Panc1 (cell line): ENCODE measurements at regions not wholly inside any gene's neighbourhood (a gene's known extent, or its start where the extent isn't known, plus 50 kb on each side); places are given as distances from the start of the nearest gene placed in this dataset.

Source experiments
- ATAC-seq: fragments of 200-7000 bp; cut with Tn5 transposase; 2 replicates; pipeline ENCODE4 v1.9.1; 2020; ENCODE audit warnings: mild to moderate bottlenecking, moderate library complexity
- BruUV-seq: library from RNA; stranded (reverse); fragments of 400-500 nt; replicated peaks from 2 replicates; lab custom pipeline; 2021; lab: Mats Ljungman, UMichigan
- CTCF ChIA-PET: fragments of 300-600 bp; sonication (Branson Sonifier 250); formaldehyde crosslinking; loops from one replicate; lab custom pipeline; 2022; ENCODE audit warnings: antibody characterized with exemption; lab: Charles Lee
- POLR2A ChIA-PET: fragments of 300-600 bp; sonication (Branson Sonifier 250); formaldehyde crosslinking; loops from one replicate; lab custom pipeline; 2022; ENCODE audit warnings: antibody characterized with exemption; lab: Charles Lee
- DNase-seq: peaks from one replicate; pipeline ENCODE4 v3.0.0-alpha.2; 2010; ENCODE audit warnings: low read depth, low spot score
- H3K27ac ChIP-seq: 2 replicates; pipeline ENCODE4 v1.5.1; 2011; ENCODE audit warnings: mild to moderate bottlenecking, low read length, inconsistent platforms
- H3K27me3 ChIP-seq: fragments of 200-500 bp; sonication (Bioruptor generic); 2 replicates; pipeline ENCODE4 v1.6.0; 2014; ENCODE audit warnings: low read length, inconsistent platforms; ENCODE audit not compliant: control insufficient read depth, insufficient read depth
- H3K36me3 ChIP-seq: fragments of 200-500 bp; sonication (Bioruptor generic); 2 replicates; pipeline ENCODE4 v1.5.1; 2014; ENCODE audit warnings: inconsistent platforms, mild to moderate bottlenecking, low read length, moderate library complexity; ENCODE audit not compliant: control insufficient read depth, insufficient read depth
- H3K4me1 ChIP-seq: 2 replicates; pipeline ENCODE4 v1.5.1; 2011; ENCODE audit warnings: inconsistent platforms, mild to moderate bottlenecking, low read length, moderate library complexity; ENCODE audit not compliant: control insufficient read depth, insufficient read depth
- H3K4me3 ChIP-seq, 2 experiments: 2 replicates each; pipeline ENCODE4 v1.5.1; 2011 to 2012; ENCODE audit warnings: low read depth in 2 of 2, low read length in 2 of 2, mild to moderate bottlenecking in 2 of 2, inconsistent platforms in 1 of 2, moderate library complexity in 1 of 2
- H3K9me3 ChIP-seq: fragments of 200-500 bp; sonication (Bioruptor generic); 2 replicates; pipeline ENCODE4 v1.5.1; 2014; ENCODE audit warnings: low read depth, mild to moderate bottlenecking, inconsistent platforms, low read length, moderate library complexity; ENCODE audit not compliant: control insufficient read depth, insufficient read depth
- CTCF ChIP-seq: fragments of 450-650 bp; IDR thresholded peaks from 2 replicates; pipeline ENCODE4 v1.5.1; 2017; ENCODE audit warnings: mild to moderate bottlenecking
- POLR2AphosphoS5 ChIP-seq: IDR thresholded peaks from 2 replicates; pipeline ENCODE4 v1.6.1; 2012; ENCODE audit warnings: mild to moderate bottlenecking, low read depth, low read length, moderate library complexity
- REST ChIP-seq, 2 experiments: IDR thresholded peaks; 2 replicates each; pipeline ENCODE4 v1.6.1; 2011 to 2012; ENCODE audit warnings: low read depth in 2 of 2, control low read depth in 1 of 2, low read length in 1 of 2, mild to moderate bottlenecking in 1 of 2, moderate library complexity in 1 of 2; ENCODE audit not compliant: insufficient read depth in 1 of 2
- SIN3A ChIP-seq: IDR thresholded peaks from 2 replicates; pipeline ENCODE4 v1.6.1; 2012; ENCODE audit warnings: low read depth, mild to moderate bottlenecking, low read length, moderate library complexity, borderline replicate concordance; ENCODE audit not compliant: insufficient read depth
- TCF7L2 ChIP-seq: IDR thresholded peaks from 2 replicates; pipeline ENCODE4 v1.6.1; 2011; ENCODE audit warnings: mild to moderate bottlenecking, low read depth, low read length, inconsistent platforms
- in situ Hi-C: cut with HindIII; loops from 2 replicates; pipeline ENCODE4 v1.10.0; 2016; ENCODE audit warnings: low sequenced_read_pairs, low pct_unique_long_range_greater_than_20kb
- intact Hi-C: fragments of 100-400 bp; cut with micrococcal nuclease; formaldehyde crosslinking; loops from one replicate; pipeline ENCODE4 v1.10.0; 2022; ENCODE audit not compliant: unreplicated experiment

GRCh38 chr7:106170651-106171050, 58.5 kb upstream of the SYPL1 start:
- intact Hi-C loops = no loop called here
- POLR2A ChIA-PET = no interaction called here
- Histone ChIP-seq H3K4me1 (no peaks in the 10 kb centered on the region), H3K36me3 (no peaks in the 10 kb centered on the region), H3K9me3 (no peaks in the 10 kb centered on the region), H3K27me3 (no peaks in the 10 kb centered on the region), H3K4me3 (no peak overlapping the region), H3K27ac (no peak overlapping the region)
- in situ Hi-C loops = loop anchor here (25.0 kb wide), 1 partner anchor 108 kb away; no protein-coding TSS in a partner anchor
- BruUV-seq = no TSS peak
- ATAC-seq (no peak), DNase-seq (no peak)
- TF ChIP-seq POLR2AphosphoS5 (no peak), REST (IDR thresholded peaks at IDR 0.05; ENCODE audit: insufficient read depth in 1 of 2, low read depth in 2 of 2, low read length in 1 of 2) (no peak), TCF7L2 (no peak), SIN3A (no peak), CTCF (no peak)
- CTCF ChIA-PET = no interaction called here

- Histone ChIP-seq H3K9me3 (no peaks in the 10 kb centered on the region), H3K4me3 (no peak overlapping the region), H3K4me1 (no peaks in the 10 kb centered on the region), H3K36me3 (no peaks in the 10 kb centered on the region), H3K27ac (no peak overlapping the region), H3K27me3 (no peaks in the 10 kb centered on the region)
- BruUV-seq = no TSS peak
- intact Hi-C loops (no loop called here), in situ Hi-C loops (loop anchor here (25.0 kb wide), 1 partner anchor 108 kb away; no protein-coding TSS in a partner anchor)
- ChIA-PET CTCF (no interaction called here), POLR2A (no interaction called here)
- no peak for ATAC-seq
- TF ChIP-seq POLR2AphosphoS5 (no peak), SIN3A (no peak), REST (IDR thresholded peaks at IDR 0.05; ENCODE audit: insufficient read depth in 1 of 2, low read depth in 2 of 2, low read length in 1 of 2) (no peak), CTCF (no peak), TCF7L2 (no peak)
- DNase-seq = no peak
Observed at GRCh38 chr7:106169821-106170610, 57.9 kb upstream of the SYPL1 start.
